ENCODE measurements at regions not wholly inside any gene's neighbourhood (a gene's known extent, or its start where the extent isn't known, plus 50 kb on each side); places are given as distances from the start of the nearest gene placed in this dataset.

GRCh38 chr9:11743356-11743755 is 949.8 kb upstream of the TYRP1 start:
- TF ChIP-seq CTCF (IDR thresholded peaks at IDR 0.05) (no peak), ELK1 (IDR thresholded peaks at IDR 0.05; ENCODE audit: low read depth, low read length) (no peak), POLR2A (IDR thresholded peaks at IDR 0.05; ENCODE audit: low read length) (no peak), ESRRA (IDR thresholded peaks at IDR 0.05; ENCODE audit: borderline replicate concordance, low read length) (no peak), MAZ (IDR thresholded peaks at IDR 0.05; ENCODE audit: borderline replicate concordance, low read depth, low read length) (no peak), USF2 (IDR thresholded peaks at IDR 0.05) (no peak), REST (IDR thresholded peaks at IDR 0.05) (no peak), JUN (IDR thresholded peaks at IDR 0.05) (no peak), JUNB (IDR thresholded peaks at IDR 0.05) (no peak), HEYL (CRISPR knock-in tag; IDR thresholded peaks at IDR 0.05) (no peak), CBX2 (IDR thresholded peaks at IDR 0.05; ENCODE audit: borderline replicate concordance, low read depth) (no peak)

All from A549 (cell line).